HEK293T (cell line): ENCODE measurements at regions not wholly inside any gene's neighbourhood (a gene's known extent, or its start where the extent isn't known, plus 50 kb on each side); places are given as distances from the start of the nearest gene placed in this dataset.

Experiments used
- CTCF ChIA-PET: fragments of 350-600 bp; formaldehyde crosslinking; extraction: SDS; loops from one replicate; lab custom pipeline; 2021; ENCODE audit warnings: antibody characterized with exemption, inconsistent platforms; lab: Yijun Ruan, JAX
- POLR2A ChIA-PET: fragments of 350-600 bp; formaldehyde crosslinking; extraction: SDS; loops from one replicate; lab custom pipeline; 2020; ENCODE audit warnings: antibody characterized with exemption, inconsistent platforms; lab: Yijun Ruan, JAX
- DNase-seq: peaks from one replicate; pipeline ENCODE4 v3.0.0; 2012; ENCODE audit warnings: mixed read lengths; ENCODE audit errors: extremely low spot score
- ARNT ChIP-seq: fragments of 450-650 bp; IDR thresholded peaks from 2 replicates; pipeline ENCODE4 v1.6.1; 2017; ENCODE audit warnings: mild to moderate bottlenecking
- BHLHE40 ChIP-seq: fragments of 450-650 bp; IDR thresholded peaks from 2 replicates; pipeline ENCODE4 v1.6.1; 2016; ENCODE audit warnings: mild to moderate bottlenecking, moderate library complexity, borderline replicate concordance
- CTBP1 ChIP-seq: fragments of 450-650 bp; IDR thresholded peaks from 2 replicates; pipeline ENCODE4 v1.6.1; 2016; ENCODE audit warnings: borderline replicate concordance
- ELF4 ChIP-seq: fragments of 450-650 bp; IDR thresholded peaks from 2 replicates; pipeline ENCODE4 v1.6.1; 2017; ENCODE audit warnings: antibody characterized with exemption
- FOXA1 ChIP-seq: fragments of 450-650 bp; IDR thresholded peaks from 2 replicates; pipeline ENCODE4 v1.6.1; 2016; ENCODE audit warnings: mild to moderate bottlenecking
- FOXK2 ChIP-seq: fragments of 450-650 bp; IDR thresholded peaks from 2 replicates; pipeline ENCODE4 v1.6.1; 2016; ENCODE audit warnings: mild to moderate bottlenecking
- FOXM1 ChIP-seq: fragments of 450-650 bp; IDR thresholded peaks from 2 replicates; pipeline ENCODE4 v1.6.1; 2017; ENCODE audit warnings: mild to moderate bottlenecking, borderline replicate concordance
- HDGF ChIP-seq: fragments of 450-650 bp; IDR thresholded peaks from 2 replicates; pipeline ENCODE4 v1.6.1; 2017; ENCODE audit warnings: antibody characterized with exemption, borderline replicate concordance
- L3MBTL2 ChIP-seq: fragments of 450-650 bp; conservative IDR thresholded peaks from 2 replicates; pipeline ENCODE4 v1.6.1; 2016; ENCODE audit warnings: mild to moderate bottlenecking
- LEF1 ChIP-seq: fragments of 450-650 bp; IDR thresholded peaks from 2 replicates; pipeline ENCODE4 v1.6.1; 2017; ENCODE audit warnings: mild to moderate bottlenecking, borderline replicate concordance
- NFRKB ChIP-seq: fragments of 450-650 bp; IDR thresholded peaks from 2 replicates; pipeline ENCODE4 v1.6.1; 2016; ENCODE audit warnings: mild to moderate bottlenecking, moderate library complexity
- SP1 ChIP-seq: fragments of 450-650 bp; IDR thresholded peaks from 2 replicates; pipeline ENCODE4 v1.6.1; 2017
- SUZ12 ChIP-seq: fragments of 450-650 bp; IDR thresholded peaks from 2 replicates; pipeline ENCODE4 v1.6.1; 2016; ENCODE audit warnings: mild to moderate bottlenecking
- TARDBP ChIP-seq: fragments of 450-650 bp; IDR thresholded peaks from 2 replicates; pipeline ENCODE4 v1.6.1; 2016
- ZNF384 ChIP-seq: fragments of 450-650 bp; IDR thresholded peaks from 2 replicates; pipeline ENCODE4 v1.6.1; 2016
- TF ChIP-seq, protein P1 (sequence below): fragments of 450-650 bp; IDR thresholded peaks from 2 replicates; pipeline ENCODE4 v1.6.1; 2016

DNA sequence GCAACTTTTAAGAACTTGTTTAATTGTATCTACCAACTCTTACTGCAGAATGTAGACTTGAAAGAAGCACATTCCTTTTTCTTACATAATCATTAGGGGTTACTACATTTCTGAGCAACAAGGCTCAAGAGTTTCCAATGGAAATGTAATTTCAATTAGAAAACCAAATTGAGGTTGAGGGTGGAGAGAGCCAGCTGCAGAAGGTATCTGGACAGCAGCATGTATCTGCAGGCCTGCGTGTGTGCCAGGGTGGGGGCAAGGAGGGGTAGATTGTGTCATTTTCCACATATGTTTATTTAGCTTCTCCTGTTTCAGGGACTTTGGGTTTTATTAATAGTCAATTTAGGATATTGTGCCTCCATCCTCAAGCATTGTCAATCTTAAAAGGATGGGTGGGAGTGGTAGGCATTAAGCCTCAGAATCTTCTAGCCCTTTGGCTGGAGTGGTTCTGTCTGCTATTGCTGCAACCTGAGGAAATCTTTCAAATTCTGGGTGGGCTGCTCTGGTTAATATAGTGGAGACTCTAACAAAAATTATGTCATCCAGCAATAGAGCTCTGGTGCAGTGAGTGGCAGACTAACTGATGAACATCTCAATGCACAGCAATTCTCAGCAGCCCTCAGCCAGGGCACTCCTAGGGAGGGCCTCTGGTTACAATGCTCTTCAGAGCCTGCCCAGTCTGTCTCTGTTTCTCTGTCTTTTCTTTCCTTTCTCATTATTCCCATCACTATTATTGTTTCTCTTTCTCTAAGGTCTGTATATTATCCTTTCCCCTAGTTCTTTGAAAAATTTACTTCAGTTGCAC is 151.4 kb downstream of the RPIA start:
- TF ChIP-seq FOXM1 (no peak), ARNT (no peak), SP1 (no peak), ELF4 (no peak), L3MBTL2 (no peak), ZNF384 (no peak), HDGF (no peak), TARDBP (no peak), NFRKB (no peak), FOXK2 (no peak), CTBP1 (no peak), BHLHE40 (no peak), SUZ12 (no peak), LEF1 (no peak)
- TF ChIP-seq, protein P1, sequence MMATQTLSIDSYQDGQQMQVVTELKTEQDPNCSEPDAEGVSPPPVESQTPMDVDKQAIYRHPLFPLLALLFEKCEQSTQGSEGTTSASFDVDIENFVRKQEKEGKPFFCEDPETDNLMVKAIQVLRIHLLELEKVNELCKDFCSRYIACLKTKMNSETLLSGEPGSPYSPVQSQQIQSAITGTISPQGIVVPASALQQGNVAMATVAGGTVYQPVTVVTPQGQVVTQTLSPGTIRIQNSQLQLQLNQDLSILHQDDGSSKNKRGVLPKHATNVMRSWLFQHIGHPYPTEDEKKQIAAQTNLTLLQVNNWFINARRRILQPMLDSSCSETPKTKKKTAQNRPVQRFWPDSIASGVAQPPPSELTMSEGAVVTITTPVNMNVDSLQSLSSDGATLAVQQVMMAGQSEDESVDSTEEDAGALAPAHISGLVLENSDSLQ = no peak
- DNase-seq = no peak
- POLR2A ChIA-PET = no interaction called here
- CTCF ChIA-PET = no interaction called here

DNA sequence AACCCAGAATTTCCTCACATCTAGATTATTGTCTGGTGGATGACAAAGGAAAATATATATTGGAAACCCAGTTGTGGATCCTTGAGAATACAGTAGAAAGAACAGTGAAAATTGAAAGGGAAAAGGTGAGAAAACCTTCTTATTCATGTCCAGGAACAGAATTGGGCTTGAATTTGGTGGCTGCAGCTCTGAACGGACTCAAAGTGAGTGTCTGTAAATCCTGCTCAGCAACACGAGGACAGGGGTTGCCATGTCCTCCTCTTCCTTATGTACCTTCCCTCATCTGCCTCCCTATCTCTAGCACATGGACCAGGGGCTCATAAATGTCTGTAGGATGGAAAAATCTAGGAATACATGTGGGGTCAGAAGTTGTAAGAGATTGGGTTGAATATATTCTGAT is 152.2 kb downstream of the RPIA start:
- TF ChIP-seq LEF1 (no peak), L3MBTL2 (no peak), BHLHE40 (no peak), ELF4 (no peak), TARDBP (no peak), ARNT (no peak)
- TF ChIP-seq, protein P1 = no peak
- CTCF ChIA-PET = no interaction called here
- POLR2A ChIA-PET = no interaction called here

DNA sequence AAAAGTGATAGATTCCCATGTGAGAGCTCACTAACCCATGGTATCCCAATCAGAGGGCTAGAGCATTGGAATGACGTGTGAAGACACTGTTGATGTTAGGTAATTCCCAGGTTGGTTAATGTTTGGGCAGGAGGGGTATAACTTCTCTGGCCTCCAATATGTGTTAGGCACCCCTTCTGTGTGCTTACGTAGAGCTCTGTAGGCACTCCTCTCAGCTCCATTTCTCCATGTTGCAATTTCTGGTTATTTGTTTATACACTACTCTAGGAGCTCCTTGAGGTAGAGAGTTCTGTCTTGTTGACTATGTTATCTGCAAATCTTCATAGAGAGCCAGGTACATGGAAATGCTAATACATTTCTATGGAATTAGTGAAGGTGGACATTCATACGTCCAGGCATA is 153.5 kb downstream of the RPIA start:
- CTCF ChIA-PET = no interaction called here
- POLR2A ChIA-PET = no interaction called here
- TF ChIP-seq LEF1 (no peak), SUZ12 (no peak), FOXA1 (no peak), FOXM1 (no peak), ELF4 (no peak), FOXK2 (no peak), CTBP1 (no peak), BHLHE40 (no peak)
- no peak for DNase-seq

More for the DNA sequence above, 152.2 kb downstream of the RPIA start:
- DNase-seq = no peak

DNA sequence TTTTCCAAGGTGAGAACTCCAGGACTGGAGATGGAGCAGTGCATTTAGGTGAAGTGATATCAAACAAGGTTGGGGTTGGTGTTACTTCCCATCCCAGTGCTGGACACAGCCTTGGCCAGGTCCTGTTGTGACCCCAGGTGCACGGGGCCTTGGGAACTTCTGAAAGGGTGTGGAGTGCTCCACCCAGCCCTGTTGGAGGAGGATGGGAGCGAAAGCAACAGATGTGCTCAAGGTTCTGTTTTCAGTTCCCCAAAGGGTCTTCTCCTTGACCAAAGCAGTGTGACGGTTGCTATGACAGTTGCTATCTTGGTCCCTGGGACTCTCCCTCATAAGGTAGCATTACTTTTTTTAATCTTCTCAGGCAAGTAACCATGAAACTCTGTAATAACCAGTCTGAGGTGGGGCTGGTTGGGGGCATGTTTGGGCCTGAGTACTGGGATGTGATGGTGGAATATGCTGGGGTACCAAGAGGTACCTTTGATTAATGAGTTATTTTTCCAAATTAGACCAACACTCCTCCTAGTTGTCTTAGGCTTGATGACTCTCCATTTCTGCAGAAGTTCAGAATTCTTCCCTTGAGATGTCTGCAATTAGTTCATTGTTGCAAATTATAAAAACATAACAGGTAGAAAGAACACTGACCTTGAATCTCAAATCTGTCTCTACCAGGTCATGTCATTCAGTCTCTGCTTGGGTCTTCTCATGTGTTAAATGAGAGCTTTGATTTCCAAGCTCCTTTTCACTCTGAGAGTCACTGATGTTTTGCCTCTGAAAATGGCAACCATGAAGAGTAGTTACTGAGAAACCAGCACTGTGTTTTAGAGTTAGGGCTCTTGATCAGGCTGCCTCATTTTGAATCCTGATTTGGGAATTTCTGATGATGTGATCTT is 154.5 kb downstream of the RPIA start:
- CTCF ChIA-PET = interaction anchor here (1.3 kb wide), 1 partner anchor 13 kb away, joined by 6 read pairs; no protein-coding TSS in a partner anchor
- DNase-seq = no peak
- TF ChIP-seq, protein P1 = no peak
- TF ChIP-seq ELF4 (no peak), TARDBP (no peak), ARNT (no peak), CTBP1 (no peak), L3MBTL2 (no peak), LEF1 (no peak), HDGF (no peak), FOXK2 (no peak), FOXA1 (no peak), BHLHE40 (no peak), NFRKB (no peak), SUZ12 (no peak), ZNF384 (no peak), FOXM1 (no peak), SP1 (no peak)
- POLR2A ChIA-PET = no interaction called here

DNA sequence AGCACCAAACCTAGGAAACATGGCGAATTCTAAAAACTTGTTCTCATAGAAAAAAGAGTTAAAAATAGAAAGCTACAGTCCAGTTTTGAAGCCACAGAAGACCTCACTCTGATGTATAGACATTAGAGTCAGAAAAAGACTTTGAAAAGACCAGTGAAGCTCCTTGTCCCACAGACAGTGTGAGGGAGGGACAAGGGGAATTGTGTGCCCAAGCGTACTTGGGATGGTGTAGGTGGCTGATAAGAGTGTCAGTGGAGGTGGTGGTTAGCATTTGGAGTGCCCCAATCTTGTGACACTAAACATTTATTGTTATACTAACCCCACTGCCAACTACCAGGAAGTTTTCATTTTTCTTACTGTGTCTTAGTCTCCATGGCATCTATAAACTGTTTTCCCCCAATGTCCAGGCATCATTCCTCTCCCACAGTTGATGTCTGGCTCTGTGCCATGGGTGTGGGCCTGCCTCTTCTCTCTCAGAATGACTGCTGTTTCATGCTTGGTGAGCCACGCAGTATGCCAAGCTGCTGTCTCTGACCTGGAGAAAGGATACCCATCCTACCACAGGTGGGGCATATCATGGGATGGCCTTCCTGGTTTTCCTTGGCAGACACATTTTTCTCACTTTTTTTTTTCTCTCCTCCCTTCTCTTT is 161.4 kb downstream of the RPIA start:
- ChIA-PET CTCF (interaction anchor here (0.7 to 1.0 kb wide), 2 partner anchors 17 to 22 kb away, joined by 3 to 4 read pairs; no protein-coding TSS in a partner anchor), POLR2A (no interaction called here)
- TF ChIP-seq ARNT = no peak
- no peak for TF ChIP-seq LEF1
- no peak for TF ChIP-seq FOXM1
- TF ChIP-seq NFRKB = no peak
- TF ChIP-seq L3MBTL2 = no peak
- TF ChIP-seq TARDBP = no peak
- no peak for TF ChIP-seq FOXA1
- TF ChIP-seq CTBP1 = no peak
- TF ChIP-seq, protein P1 = no peak
- TF ChIP-seq ELF4 = no peak
- TF ChIP-seq SP1 = no peak
- TF ChIP-seq ZNF384 = no peak
- TF ChIP-seq FOXK2 = no peak
- no peak for DNase-seq
